DMS114 treated with DMSO at 0.1 percent for 48 hours (cell line): ENCODE measurements at regions not wholly inside any gene's neighbourhood (a gene's known extent, or its start where the extent isn't known, plus 50 kb on each side); places are given as distances from the start of the nearest gene placed in this dataset.
"Not testable (repeated sequence)": the region's sequence is repeated elsewhere in the genome, so short reads cannot be mapped to it uniquely, and the experiment has no call there.

Experiments
- DNase-seq: peaks from one replicate; lab custom pipeline; 2025; ENCODE audit not compliant: unreplicated experiment; lab: John Stamatoyannopoulos, UW

GRCh38 chr13:55560331-55560730 lies 1580.4 kb upstream of the PRR20A start:
- DNase-seq = no peak

- no peak for DNase-seq
These were observed 1577.5 kb upstream of the PRR20A start for GRCh38 chr13:55563267-55563666.

- DNase-seq = no peak
These were observed 1574.4 kb upstream of the PRR20A start for GRCh38 chr13:55566334-55566733.

- DNase-seq = no peak
These were observed 1573.9 kb upstream of the PRR20A start for GRCh38 chr13:55566779-55567178.

- no peak for DNase-seq
These were observed 1572.7 kb upstream of the PRR20A start for GRCh38 chr13:55567721-55568625.

GRCh38 chr13:55569082-55569481 lies 1571.6 kb upstream of the PRR20A start:
- DNase-seq = no peak

GRCh38 chr13:55569514-55569913 lies 1571.2 kb upstream of the PRR20A start:
- DNase-seq = no peak

- DNase-seq = no peak
These were observed 1570.3 kb upstream of the PRR20A start for GRCh38 chr13:55570371-55570770.

- DNase-seq = no peak
These were observed 1569.4 kb upstream of the PRR20A start for GRCh38 chr13:55571237-55571867.

- no peak for DNase-seq
These were observed 1568.3 kb upstream of the PRR20A start for GRCh38 chr13:55572408-55572807.

GRCh38 chr13:55572862-55573261 lies 1567.9 kb upstream of the PRR20A start:
- DNase-seq = no peak

GRCh38 chr13:55573565-55573964 lies 1567.2 kb upstream of the PRR20A start:
- DNase-seq = no peak

- no peak for DNase-seq
These were observed 1564.3 kb upstream of the PRR20A start for GRCh38 chr13:55576389-55576788.

GRCh38 chr13:55577082-55577846 lies 1563.5 kb upstream of the PRR20A start:
- DNase-seq = no peak

GRCh38 chr13:55577847-55578210 lies 1562.9 kb upstream of the PRR20A start:
- no peak for DNase-seq

GRCh38 chr13:55582294-55582693 lies 1558.4 kb upstream of the PRR20A start:
- not testable (repeated sequence) for DNase-seq

- no peak for DNase-seq
These were observed 1556.6 kb upstream of the PRR20A start for GRCh38 chr13:55583953-55584593.

GRCh38 chr13:55602784-55603183 lies 1537.9 kb upstream of the PRR20A start:
- no peak for DNase-seq

GRCh38 chr13:55606045-55606665 lies 1534.6 kb upstream of the PRR20A start:
- no peak for DNase-seq

GRCh38 chr13:55613429-55614187 lies 1527.1 kb upstream of the PRR20A start:
- no peak for DNase-seq
